Heart right ventricle (tissue), 16 donors: ENCODE measurements at regions not wholly inside any gene's neighbourhood (a gene's known extent, or its start where the extent isn't known, plus 50 kb on each side); places are given as distances from the start of the nearest gene placed in this dataset.

ENCODE experiments used
- ATAC-seq, 8 donors: fragments of 200-7000 bp; cut with Tn5 transposase; one replicate each; pipeline ENCODE4 v1.9.1; 2020; ENCODE audit warnings: mild to moderate bottlenecking in 8 of 8, moderate library complexity in 8 of 8, moderate number of reproducible peaks in 1 of 8
- DNase-seq, 2 donors: peaks; one replicate each; pipeline ENCODE4 v3.0.0-alpha.2; 2020
- H3K27ac ChIP-seq, 10 donors: fragments of 200-600 bp; sonication (generic) in 2 of 10; one replicate each; pipeline versions ENCODE4 v1.5.0 to v1.8.0; 2020 to 2022; ENCODE audit warnings: mild to moderate bottlenecking in 3 of 10
- H3K27me3 ChIP-seq, 7 donors: fragments of 200-600 bp; one replicate each; pipeline ENCODE4 v1.8.0; 2021 to 2022; ENCODE audit warnings: mild to moderate bottlenecking in 2 of 7
- H3K36me3 ChIP-seq, 9 donors: fragments of 200-600 bp; sonication (generic) in 1 of 9; one replicate each; pipeline versions ENCODE4 v1.5.0 to v1.8.0; 2020 to 2022; ENCODE audit warnings: mild to moderate bottlenecking in 2 of 9
- H3K4me1 ChIP-seq, 9 donors: fragments of 200-600 bp; sonication (generic) in 1 of 9; one replicate each; pipeline versions ENCODE4 v1.5.0 to v1.8.0; 2020 to 2022; ENCODE audit warnings: mild to moderate bottlenecking in 4 of 9
- H3K4me3 ChIP-seq, 10 donors: fragments of 200-600 bp; sonication (generic) in 2 of 10; one replicate each; pipeline versions ENCODE4 v1.5.0 to v1.8.0; 2020 to 2022; ENCODE audit warnings: mild to moderate bottlenecking in 7 of 10, moderate library complexity in 2 of 10
- H3K9me3 ChIP-seq, 11 donors: fragments of 200-600 bp in 10 of 11; sonication (generic) in 2 of 11; one replicate each; pipeline versions ENCODE4 v1.5.0 to v1.8.0; 2013 to 2022; ENCODE audit warnings: mild to moderate bottlenecking in 2 of 11, control low read depth in 1 of 11, moderate library complexity in 1 of 11
- WGBS, 2 donors: extraction: QIAGEN DNeasy Blood & Tissue Kit; methylation state at CpG; one replicate each; pipeline ENCODE4 v1.1.7; 2013; ENCODE audit warnings: inconsistent platforms in 1 of 2; 5-methylcytosine and 5-hydroxymethylcytosine counted together
- intact Hi-C, 10 donors: fragments of 100-400 bp; cut with DNase I; formaldehyde crosslinking; loops; one replicate each; pipeline versions ENCODE4 v1.11.1 to v1.14.2; 2022
- TF ChIP-seq, protein P1 (sequence below), 9 donors: fragments of 200-600 bp; sonication (generic) in 2 of 9; IDR thresholded peaks; one replicate each; pipeline versions ENCODE4 v1.5.0 to v1.8.0; 2021 to 2022; ENCODE audit warnings: antibody characterized with exemption in 9 of 9, mild to moderate bottlenecking in 5 of 9, moderate library complexity in 1 of 9
- donor health status: Arrhythmogenic right ventricular cardiomyopathy.
- donor health status: ischemic (EF 13 %, LVEDD 7.1; RV severe dilation, severe dysfunction).
- donor health status: healthy with polysubstance abuse.
- donor health status: DM: no; HTN: yes; CAD: no.
- donor health status: DM: no; HTN: no; CAD: no.
- donor health status: ischemic (EF 25% LVEDD 6.9; RV normal size, moderate dysfunction).
- donor health status: ischemic (EF 25% LVEDD 5.7; RV mildly dilated, moderate dysfunction).
- donor health status: healthy.
- donor health status: DM: yes; HTN: yes; CAD: no.
- donor health status: Ischemic cardiomyopathy.
- donor health status: ischemic (EF 35%, LVEDD 5.7; RV mildly dilated, moderate dysfunction).
- donor health status: nonischemic (EF 11% LVEDD 7.7; RV severe dilation, severe dysfunction).
- donor health status: DM: yes; HTN: yes; CAD: no.
- donor health status: PGD.
- donor health status: ischemic (EF 29% LVEDD 5.4; RV normal size, mild dysfunction).
- donor health status: nonischemic (EF 23%, LVEDD 6.1; RV moderate dilation, normal function).

DNA sequence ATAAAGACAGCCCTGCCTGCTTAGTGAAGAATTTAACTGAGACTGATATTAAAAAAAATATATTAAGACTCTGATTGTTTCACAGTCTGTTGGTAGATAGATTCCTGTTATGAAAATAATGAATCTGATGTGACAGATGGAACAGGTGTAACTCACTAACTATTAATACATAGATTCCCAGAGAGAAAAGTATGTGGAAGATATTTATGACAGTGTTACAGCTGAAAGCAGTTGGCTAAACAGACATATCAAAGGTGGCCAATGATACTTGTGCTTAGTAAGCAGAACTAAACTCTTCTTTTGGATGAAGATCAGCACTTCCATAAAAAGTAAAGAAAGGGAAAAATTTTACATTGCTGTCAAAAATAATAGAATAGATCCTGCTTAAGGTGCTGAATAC is 598.2 kb upstream of the CA10 start:
- no peaks in the 10 kb centered on the region for H3K27me3 ChIP-seq
- DNase-seq = no peak
- H3K4me3 ChIP-seq = no peak overlapping the region
- TF ChIP-seq, protein P1, sequence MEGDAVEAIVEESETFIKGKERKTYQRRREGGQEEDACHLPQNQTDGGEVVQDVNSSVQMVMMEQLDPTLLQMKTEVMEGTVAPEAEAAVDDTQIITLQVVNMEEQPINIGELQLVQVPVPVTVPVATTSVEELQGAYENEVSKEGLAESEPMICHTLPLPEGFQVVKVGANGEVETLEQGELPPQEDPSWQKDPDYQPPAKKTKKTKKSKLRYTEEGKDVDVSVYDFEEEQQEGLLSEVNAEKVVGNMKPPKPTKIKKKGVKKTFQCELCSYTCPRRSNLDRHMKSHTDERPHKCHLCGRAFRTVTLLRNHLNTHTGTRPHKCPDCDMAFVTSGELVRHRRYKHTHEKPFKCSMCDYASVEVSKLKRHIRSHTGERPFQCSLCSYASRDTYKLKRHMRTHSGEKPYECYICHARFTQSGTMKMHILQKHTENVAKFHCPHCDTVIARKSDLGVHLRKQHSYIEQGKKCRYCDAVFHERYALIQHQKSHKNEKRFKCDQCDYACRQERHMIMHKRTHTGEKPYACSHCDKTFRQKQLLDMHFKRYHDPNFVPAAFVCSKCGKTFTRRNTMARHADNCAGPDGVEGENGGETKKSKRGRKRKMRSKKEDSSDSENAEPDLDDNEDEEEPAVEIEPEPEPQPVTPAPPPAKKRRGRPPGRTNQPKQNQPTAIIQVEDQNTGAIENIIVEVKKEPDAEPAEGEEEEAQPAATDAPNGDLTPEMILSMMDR (IDR thresholded peaks at IDR 0.05) = no peak
- intact Hi-C loops = loop anchor here in 1 of 10 donors (10.0 kb wide), 1 partner anchor 152 kb away; no protein-coding TSS in a partner anchor
- ATAC-seq = no peak
- peaks cover 0 to 18% (median 0%) of the 10 kb centered on the region in 9 donors for H3K4me1 ChIP-seq
- H3K36me3 ChIP-seq = no peaks in the 10 kb centered on the region
- no peak overlapping the region for H3K27ac ChIP-seq
- peaks cover 0 to 7% (median 0%) of the 10 kb centered on the region in 11 donors for H3K9me3 ChIP-seq

DNA sequence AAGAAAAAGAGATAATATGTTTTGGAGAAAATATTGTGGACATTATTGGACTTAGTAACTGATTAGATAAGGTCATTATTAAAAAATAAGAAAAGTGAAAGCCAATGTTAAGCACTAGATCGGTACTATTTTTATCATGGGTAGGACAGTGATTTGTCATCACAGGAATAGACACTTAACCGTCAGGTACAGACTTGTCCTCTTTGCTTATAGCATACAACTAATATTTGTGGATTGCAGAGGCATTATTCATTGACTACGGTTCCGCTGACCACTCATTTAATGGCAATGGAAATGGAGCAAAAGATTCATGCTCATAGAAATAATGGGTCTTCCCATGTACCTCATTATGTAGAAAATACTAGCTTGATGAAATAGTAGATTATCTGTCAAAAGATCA is 596.3 kb upstream of the CA10 start:
- H3K36me3 ChIP-seq = no peaks in the 10 kb centered on the region
- no peak for DNase-seq
- 92 to 93% methylated on average over 4 of the region's 4 CpGs for WGBS, 2 donors
- peaks cover 0 to 7% (median 0%) of the 10 kb centered on the region in 11 donors for H3K9me3 ChIP-seq
- TF ChIP-seq, protein P1 (IDR thresholded peaks at IDR 0.05) = no peak
- H3K27me3 ChIP-seq = no peaks in the 10 kb centered on the region
- peaks cover 0 to 18% (median 0%) of the 10 kb centered on the region in 9 donors for H3K4me1 ChIP-seq
- no peak for ATAC-seq
- intact Hi-C loops = loop anchor here in 1 of 10 donors (10.0 kb wide), 1 partner anchor 150 kb away; no protein-coding TSS in a partner anchor
- no peak overlapping the region for H3K27ac ChIP-seq
- no peak overlapping the region for H3K4me3 ChIP-seq

DNA sequence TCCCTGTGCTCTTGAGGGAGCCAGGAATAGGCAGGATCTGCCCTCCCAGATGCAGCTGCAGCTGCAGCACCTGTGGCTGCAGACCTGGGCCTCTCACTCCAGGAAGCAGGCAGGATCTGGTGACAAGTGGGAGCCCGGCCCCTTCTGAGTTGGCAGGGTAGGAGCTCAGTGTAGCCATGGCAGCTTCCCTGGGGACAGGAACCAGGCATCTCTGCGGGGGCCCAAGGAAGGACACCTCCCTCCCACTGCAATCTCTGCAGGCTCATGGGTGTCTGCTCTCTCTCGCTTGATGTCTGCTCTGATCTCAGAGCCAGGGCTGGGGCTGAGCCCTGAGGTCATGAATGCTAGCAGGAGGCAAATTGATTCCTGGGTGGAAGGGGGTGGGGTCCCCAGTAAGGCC is 592.5 kb upstream of the CA10 start:
- H3K4me1 ChIP-seq = no peaks in the 10 kb centered on the region
- TF ChIP-seq, protein P1 (IDR thresholded peaks at IDR 0.05) = no peak
- ATAC-seq (no peak), DNase-seq (peak in 1 of 2 donors; percentile 5)
- H3K27ac ChIP-seq = no peak overlapping the region
- WGBS, 2 donors = 52 to 80% methylated on average over 3 of the region's 3 CpGs
- H3K36me3 ChIP-seq = no peaks in the 10 kb centered on the region
- intact Hi-C loops = loop anchor here in 1 of 10 donors (10.0 kb wide), 1 partner anchor 146 kb away; no protein-coding TSS in a partner anchor
- no peak overlapping the region for H3K4me3 ChIP-seq
- H3K9me3 ChIP-seq = no peaks in the 10 kb centered on the region
- H3K27me3 ChIP-seq = no peaks in the 10 kb centered on the region

DNA sequence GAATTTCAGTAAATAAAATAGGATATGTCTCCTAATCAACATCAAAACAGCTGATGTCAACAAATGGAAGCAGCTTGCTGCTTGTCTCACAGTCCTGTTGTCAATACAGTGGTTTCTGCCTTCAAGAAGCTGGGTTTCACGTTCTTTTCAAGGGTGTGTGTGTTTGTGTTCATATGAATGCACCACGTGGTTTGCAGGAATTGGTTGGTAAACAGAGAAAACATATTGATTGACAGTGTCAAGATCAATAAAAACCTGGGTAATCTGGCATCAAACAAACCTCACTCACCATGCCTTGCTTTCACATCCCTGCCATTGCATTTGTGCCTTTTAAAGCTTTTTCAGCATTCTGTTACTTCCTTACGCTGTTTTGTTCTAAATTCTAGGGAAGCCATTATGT is 585.7 kb upstream of the CA10 start:
- H3K4me3 ChIP-seq = no peak overlapping the region
- H3K4me1 ChIP-seq = no peaks in the 10 kb centered on the region
- no peaks in the 10 kb centered on the region for H3K9me3 ChIP-seq
- ATAC-seq (no peak), DNase-seq (no peak)
- 72 to 76% methylated on average over 3 of the region's 3 CpGs for WGBS, 2 donors
- no peaks in the 10 kb centered on the region for H3K36me3 ChIP-seq
- TF ChIP-seq, protein P1 (IDR thresholded peaks at IDR 0.05) = no peak
- no peak overlapping the region for H3K27ac ChIP-seq
- intact Hi-C loops = loop anchor here in 1 of 10 donors (10.0 kb wide), 1 partner anchor 51 kb away; no protein-coding TSS in a partner anchor
- H3K27me3 ChIP-seq = no peaks in the 10 kb centered on the region
